GM18498 (cell line): ENCODE measurements at regions not wholly inside any gene's neighbourhood (a gene's known extent, or its start where the extent isn't known, plus 50 kb on each side); places are given as distances from the start of the nearest gene placed in this dataset.
"Not testable (repeated sequence)": the region's sequence is repeated elsewhere in the genome, so short reads cannot be mapped to it uniquely, and the experiment has no call there.

Experiments
- ATAC-seq: cut with Tn5 transposase; IDR thresholded peaks from one replicate; pipeline ENCODE4 v1.9.1; 2021; ENCODE audit warnings: mild to moderate bottlenecking, moderate library complexity; ENCODE audit not compliant: unreplicated experiment

- ATAC-seq = no peak
These were observed 271.2 kb downstream of the LPIN1 start for GRCh38 chr2:12017499-12018157.

GRCh38 chr2:12018726-12019125 lies 272.3 kb downstream of the LPIN1 start:
- ATAC-seq = not testable (repeated sequence)

GRCh38 chr2:12020833-12021469 lies 274.5 kb downstream of the LPIN1 start:
- ATAC-seq = no peak

- not testable (repeated sequence) for ATAC-seq
These were observed 277.9 kb downstream of the LPIN1 start for GRCh38 chr2:12024197-12024907.

- no peak for ATAC-seq
These were observed 280.7 kb downstream of the LPIN1 start for GRCh38 chr2:12027136-12027535.

GRCh38 chr2:12031866-12032265 lies 285.4 kb downstream of the LPIN1 start:
- peak; percentile 31 for ATAC-seq

- ATAC-seq = peak; percentile 83
These were observed 286.0 kb downstream of the LPIN1 start for GRCh38 chr2:12032398-12032797.

- ATAC-seq = no peak
These were observed 286.5 kb downstream of the LPIN1 start for GRCh38 chr2:12032975-12033374.

GRCh38 chr2:12033494-12033893 lies 287.1 kb downstream of the LPIN1 start:
- ATAC-seq = no peak

- ATAC-seq = no peak
These were observed 287.9 kb downstream of the LPIN1 start for GRCh38 chr2:12034382-12034781.

GRCh38 chr2:12035029-12035720 lies 288.7 kb downstream of the LPIN1 start:
- ATAC-seq = no peak

- ATAC-seq = no peak
These were observed 289.7 kb downstream of the LPIN1 start for GRCh38 chr2:12035956-12036639.

- no peak for ATAC-seq
These were observed 290.2 kb downstream of the LPIN1 start for GRCh38 chr2:12036640-12036983.

- no peak for ATAC-seq
These were observed 290.9 kb downstream of the LPIN1 start for GRCh38 chr2:12037301-12037700.

- ATAC-seq = no peak
These were observed 294.8 kb downstream of the LPIN1 start for GRCh38 chr2:12041236-12041635.

- ATAC-seq = no peak
These were observed 296.7 kb downstream of the LPIN1 start for GRCh38 chr2:12043131-12043530.

GRCh38 chr2:12044857-12045256 lies 298.4 kb downstream of the LPIN1 start:
- ATAC-seq = peak; percentile 77

- ATAC-seq = peak; percentile 60
These were observed 299.4 kb downstream of the LPIN1 start for GRCh38 chr2:12045864-12046291.

- ATAC-seq = no peak
These were observed 300.2 kb downstream of the LPIN1 start for GRCh38 chr2:12046641-12047040.

- ATAC-seq = no peak
These were observed 301.3 kb downstream of the LPIN1 start for GRCh38 chr2:12047761-12048160.

GRCh38 chr2:12048550-12048949 lies 302.1 kb downstream of the LPIN1 start:
- ATAC-seq = no peak
